Upper lobe of right lung (tissue), 1 donor: ENCODE measurements at regions not wholly inside any gene's neighbourhood (a gene's known extent, or its start where the extent isn't known, plus 50 kb on each side); places are given as distances from the start of the nearest gene placed in this dataset.

Experiments
- ATAC-seq: fragments of 200-7000 bp; cut with Tn5 transposase; one replicate; pipeline ENCODE4 v1.9.1; 2020; ENCODE audit warnings: mild to moderate bottlenecking, moderate library complexity
- DNase-seq: peaks from one replicate; pipeline ENCODE4 v3.0.0-alpha.2; 2020
- H3K27ac ChIP-seq: fragments of 200-600 bp; one replicate; pipeline ENCODE4 v1.8.0; 2022
- H3K27me3 ChIP-seq: fragments of 200-600 bp; one replicate; pipeline ENCODE4 v1.8.0; 2022; ENCODE audit warnings: mild to moderate bottlenecking
- H3K36me3 ChIP-seq: fragments of 200-600 bp; one replicate; pipeline ENCODE4 v1.8.0; 2022
- H3K4me1 ChIP-seq: fragments of 200-600 bp; one replicate; pipeline ENCODE4 v1.8.0; 2022
- H3K4me3 ChIP-seq: fragments of 200-600 bp; one replicate; pipeline ENCODE4 v1.8.0; 2022; ENCODE audit warnings: mild to moderate bottlenecking
- H3K9me3 ChIP-seq: fragments of 200-600 bp; one replicate; pipeline ENCODE4 v1.8.0; 2022
- CTCF ChIP-seq: fragments of 200-600 bp; IDR thresholded peaks from one replicate; pipeline ENCODE4 v1.8.0; 2022; ENCODE audit warnings: antibody characterized with exemption
- intact Hi-C: fragments of 100-400 bp; cut with DNase I; formaldehyde crosslinking; loops from one replicate; pipeline ENCODE4 v1.11.0; 2022
- donor health status: DM: no; HTN: yes; CAD: no; lungs with severe emphysema.

GRCh38 chr14:42624980-42625761, 1018.5 kb downstream of the LRFN5 start:
- Histone ChIP-seq H3K4me1 (no peaks in the 10 kb centered on the region), H3K4me3 (no peak overlapping the region), H3K36me3 (no peaks in the 10 kb centered on the region), H3K27ac (no peak overlapping the region), H3K9me3 (no peaks in the 10 kb centered on the region), H3K27me3 (no peaks in the 10 kb centered on the region)
- ATAC-seq (no peak), DNase-seq (no peak)
- TF ChIP-seq CTCF: no peak
- intact Hi-C loops: no loop called here

GRCh38 chr14:42617005-42617404, 1010.3 kb downstream of the LRFN5 start:
- no peaks in the 10 kb centered on the region for H3K9me3 ChIP-seq
- no peak for ATAC-seq
- DNase-seq: no peak
- no peaks in the 10 kb centered on the region for H3K27me3 ChIP-seq
- H3K27ac ChIP-seq: no peak overlapping the region
- H3K4me1 ChIP-seq: no peaks in the 10 kb centered on the region
- intact Hi-C loops: no loop called here
- no peak for TF ChIP-seq CTCF
- H3K4me3 ChIP-seq: no peak overlapping the region
- no peaks in the 10 kb centered on the region for H3K36me3 ChIP-seq

- no peak overlapping the region for H3K27ac ChIP-seq
- TF ChIP-seq CTCF: no peak
- H3K9me3 ChIP-seq: no peaks in the 10 kb centered on the region
- H3K27me3 ChIP-seq: no peaks in the 10 kb centered on the region
- ATAC-seq: no peak
- H3K4me1 ChIP-seq: no peaks in the 10 kb centered on the region
- no peak for DNase-seq
- H3K4me3 ChIP-seq: no peak overlapping the region
- H3K36me3 ChIP-seq: no peaks in the 10 kb centered on the region
- intact Hi-C loops: no loop called here
Measured at GRCh38 chr14:42606839-42607238, 1000.2 kb downstream of the LRFN5 start.

- Histone ChIP-seq H3K4me3 (no peak overlapping the region), H3K36me3 (no peaks in the 10 kb centered on the region), H3K27me3 (no peaks in the 10 kb centered on the region), H3K4me1 (no peaks in the 10 kb centered on the region), H3K27ac (no peak overlapping the region), H3K9me3 (no peaks in the 10 kb centered on the region)
- intact Hi-C loops: no loop called here
- no peak for DNase-seq
- TF ChIP-seq CTCF: no peak
- no peak for ATAC-seq
Measured at GRCh38 chr14:42602336-42602845, 995.7 kb downstream of the LRFN5 start.

GRCh38 chr14:42572032-42572431, 965.4 kb downstream of the LRFN5 start:
- ATAC-seq (no peak), DNase-seq (no peak)
- Histone ChIP-seq H3K36me3 (no peaks in the 10 kb centered on the region), H3K4me1 (no peaks in the 10 kb centered on the region), H3K9me3 (no peaks in the 10 kb centered on the region), H3K27me3 (no peaks in the 10 kb centered on the region), H3K4me3 (no peak overlapping the region), H3K27ac (no peak overlapping the region)
- intact Hi-C loops: no loop called here
- no peak for TF ChIP-seq CTCF
